C4-2B (cell line): ENCODE measurements at regions not wholly inside any gene's neighbourhood (a gene's known extent, or its start where the extent isn't known, plus 50 kb on each side); places are given as distances from the start of the nearest gene placed in this dataset.

Experiments
- H3K27ac ChIP-seq: fragments of 450-650 bp; 2 replicates; pipeline ENCODE4 v1.5.1; 2017
- ZFX ChIP-seq: fragments of 450-650 bp; IDR thresholded peaks from 2 replicates; pipeline ENCODE4 v1.6.1; 2017
- TF ChIP-seq, protein P1 (sequence below): fragments of 450-650 bp; conservative IDR thresholded peaks from 2 replicates; pipeline ENCODE4 v1.5.1; 2017; ENCODE audit warnings: mild to moderate bottlenecking

GRCh38 chr2:236400046-236400574, 135.9 kb upstream of the ASB18 start:
- no peak for TF ChIP-seq ZFX
- TF ChIP-seq, protein P1, sequence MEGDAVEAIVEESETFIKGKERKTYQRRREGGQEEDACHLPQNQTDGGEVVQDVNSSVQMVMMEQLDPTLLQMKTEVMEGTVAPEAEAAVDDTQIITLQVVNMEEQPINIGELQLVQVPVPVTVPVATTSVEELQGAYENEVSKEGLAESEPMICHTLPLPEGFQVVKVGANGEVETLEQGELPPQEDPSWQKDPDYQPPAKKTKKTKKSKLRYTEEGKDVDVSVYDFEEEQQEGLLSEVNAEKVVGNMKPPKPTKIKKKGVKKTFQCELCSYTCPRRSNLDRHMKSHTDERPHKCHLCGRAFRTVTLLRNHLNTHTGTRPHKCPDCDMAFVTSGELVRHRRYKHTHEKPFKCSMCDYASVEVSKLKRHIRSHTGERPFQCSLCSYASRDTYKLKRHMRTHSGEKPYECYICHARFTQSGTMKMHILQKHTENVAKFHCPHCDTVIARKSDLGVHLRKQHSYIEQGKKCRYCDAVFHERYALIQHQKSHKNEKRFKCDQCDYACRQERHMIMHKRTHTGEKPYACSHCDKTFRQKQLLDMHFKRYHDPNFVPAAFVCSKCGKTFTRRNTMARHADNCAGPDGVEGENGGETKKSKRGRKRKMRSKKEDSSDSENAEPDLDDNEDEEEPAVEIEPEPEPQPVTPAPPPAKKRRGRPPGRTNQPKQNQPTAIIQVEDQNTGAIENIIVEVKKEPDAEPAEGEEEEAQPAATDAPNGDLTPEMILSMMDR = no peak

DNA sequence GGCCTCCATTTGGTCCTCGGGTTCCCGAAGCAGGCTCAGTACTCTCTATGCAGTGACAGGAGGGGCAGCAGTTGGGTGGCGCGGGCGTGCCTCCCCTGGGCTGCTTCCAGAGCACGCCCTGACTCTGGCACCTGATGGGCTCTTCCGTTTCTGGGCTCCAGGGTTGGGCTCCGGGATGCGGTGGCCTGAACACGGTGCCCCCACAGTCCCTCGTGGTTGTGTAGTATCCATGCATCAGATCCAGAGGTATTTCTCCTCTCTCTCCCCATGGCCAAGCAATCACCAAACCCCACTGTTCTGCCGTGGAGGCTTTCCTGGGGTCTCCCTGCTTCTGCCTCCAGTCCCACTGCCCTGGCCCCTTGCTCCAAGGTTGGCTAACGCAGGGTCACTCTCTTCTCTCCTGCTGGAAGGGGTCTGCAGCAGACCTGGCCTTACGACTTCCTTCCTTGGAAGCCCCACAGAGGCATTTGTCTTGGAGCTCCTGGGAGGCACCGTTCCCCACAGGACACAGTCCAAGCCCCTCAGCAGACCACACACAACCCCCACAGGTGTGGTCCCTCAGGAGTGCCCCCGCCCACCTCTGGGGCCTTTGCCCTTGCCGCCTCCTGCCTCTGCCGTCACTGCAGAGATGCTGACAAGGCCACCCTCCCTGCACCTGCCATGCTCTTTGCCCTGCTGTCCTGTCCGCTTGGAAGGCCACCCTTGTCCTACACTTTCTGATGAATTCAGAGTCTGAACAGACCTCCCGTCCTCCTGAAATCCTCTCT, 136.6 kb upstream of the ASB18 start:
- no peak for TF ChIP-seq ZFX
- TF ChIP-seq, protein P1 = no peak
- H3K27ac ChIP-seq = no peak overlapping the region

More at GRCh38 chr2:236400046-236400574, 135.9 kb upstream of the ASB18 start:
- H3K27ac ChIP-seq = no peak overlapping the region

DNA sequence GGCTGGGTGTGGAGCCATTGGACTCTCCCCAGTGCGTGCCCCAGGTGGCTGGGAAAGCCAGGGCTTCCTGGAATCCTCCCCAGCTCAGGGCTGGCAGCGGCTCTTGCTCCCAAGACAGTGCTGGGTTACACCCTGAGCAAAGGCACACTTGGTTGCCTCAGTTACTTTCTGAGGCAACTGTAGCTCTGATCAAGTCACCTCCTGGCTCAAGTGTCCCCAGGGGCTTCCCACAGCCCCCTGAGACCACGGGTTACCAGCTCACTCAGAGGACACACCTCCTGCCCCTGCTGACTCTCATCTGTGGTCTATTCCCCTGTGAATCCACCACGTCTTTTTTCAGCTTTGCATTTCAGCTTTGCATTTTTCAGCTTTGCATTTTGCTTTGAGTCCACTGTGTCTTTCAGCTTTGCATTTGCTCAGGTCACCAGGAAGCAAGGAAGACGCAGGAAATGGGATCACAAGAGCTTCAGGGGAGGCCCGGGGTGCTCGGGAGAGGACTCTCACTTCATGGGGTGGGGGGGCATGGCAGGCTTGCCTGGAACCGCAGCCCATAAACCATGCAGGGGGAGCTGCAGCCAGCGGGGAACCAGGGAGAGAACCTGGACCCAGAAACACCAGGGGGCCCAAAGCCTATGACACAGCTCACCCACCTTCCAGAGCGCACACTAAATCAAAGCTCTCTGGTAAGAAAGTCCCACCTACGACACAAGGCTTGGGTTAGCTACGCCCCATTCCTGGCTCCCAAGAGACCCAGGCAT, 138.0 kb upstream of the ASB18 start:
- no peak overlapping the region for H3K27ac ChIP-seq
- no peak for TF ChIP-seq ZFX
- TF ChIP-seq, protein P1 = no peak

DNA sequence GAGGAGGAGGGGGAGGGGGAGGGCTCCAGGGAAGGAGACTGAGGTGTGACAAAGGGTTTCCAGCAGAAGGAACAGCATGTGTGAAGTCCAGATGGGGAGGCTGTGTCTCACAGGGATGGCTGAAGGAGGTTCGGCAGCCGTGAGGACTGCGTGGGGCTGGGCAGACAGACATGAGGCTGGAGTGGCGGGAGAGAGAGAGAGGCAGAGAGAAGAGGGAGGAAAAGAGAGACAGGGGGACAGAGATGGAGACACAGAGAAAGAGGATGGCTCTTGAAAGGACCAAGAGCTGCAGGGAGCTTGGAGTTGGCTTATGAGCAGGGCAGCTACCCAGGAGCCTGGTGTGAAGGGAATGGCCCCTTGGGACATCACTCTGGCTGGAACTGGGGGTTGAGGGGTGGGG, 138.9 kb upstream of the ASB18 start:
- H3K27ac ChIP-seq = no peak overlapping the region
- no peak for TF ChIP-seq ZFX
- TF ChIP-seq, protein P1 = no peak

- H3K27ac ChIP-seq = no peak overlapping the region
- no peak for TF ChIP-seq ZFX
- TF ChIP-seq, protein P1 = no peak
These were observed 139.6 kb upstream of the ASB18 start for GRCh38 chr2:236403811-236404210.

DNA sequence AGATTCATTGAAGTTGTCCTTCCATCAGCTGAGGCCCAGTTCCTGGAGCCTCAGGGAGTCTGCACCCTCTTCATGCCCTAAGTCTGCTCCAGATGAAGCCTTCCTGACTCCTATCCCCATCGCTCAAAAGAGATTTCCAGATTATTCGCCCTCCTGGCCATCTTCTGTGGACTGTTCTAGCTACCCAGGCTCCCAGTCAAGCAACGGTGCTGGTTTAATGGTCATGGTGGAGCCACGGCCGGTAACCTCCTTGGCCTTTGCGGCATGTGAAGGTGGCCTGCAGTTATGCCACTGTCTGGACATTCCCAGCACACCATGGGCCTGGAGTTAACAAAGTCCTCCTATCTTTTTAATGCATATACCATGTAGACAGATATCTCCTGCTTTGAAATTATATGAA, 140.1 kb upstream of the ASB18 start:
- TF ChIP-seq, protein P1 = no peak
- no peak for TF ChIP-seq ZFX
- H3K27ac ChIP-seq = no peak overlapping the region

DNA sequence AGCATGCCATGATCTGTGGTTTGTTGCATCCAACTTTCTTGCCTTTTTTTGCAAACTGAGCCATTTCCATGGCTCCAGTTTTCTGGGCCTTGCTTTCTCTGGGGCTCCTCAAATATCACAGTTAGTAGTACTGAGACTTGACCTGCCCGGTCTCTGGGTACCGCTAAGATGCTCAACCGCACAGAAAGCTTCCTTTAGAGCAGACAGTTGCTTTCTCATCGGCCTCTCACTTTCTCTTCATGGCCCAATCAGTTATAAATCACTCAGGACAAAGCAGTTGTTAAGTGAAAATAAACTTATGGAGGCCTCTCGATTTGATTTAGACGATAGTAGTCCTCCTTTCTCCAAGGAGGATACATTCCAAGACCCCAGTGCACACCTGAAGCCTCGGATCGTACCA, 141.2 kb upstream of the ASB18 start:
- H3K27ac ChIP-seq = no peak overlapping the region
- TF ChIP-seq, protein P1 = no peak
- no peak for TF ChIP-seq ZFX
